Mesodermal cell (in vitro differentiated cells): ENCODE measurements at regions not wholly inside any gene's neighbourhood (a gene's known extent, or its start where the extent isn't known, plus 50 kb on each side); places are given as distances from the start of the nearest gene placed in this dataset.
"Not testable (repeated sequence)": the region's sequence is repeated elsewhere in the genome, so short reads cannot be mapped to it uniquely, and the experiment has no call there.

Experiments
- H3K27ac ChIP-seq: 2 replicates; pipeline ENCODE4 v1.7.0; 2013; ENCODE audit warnings: mild to moderate bottlenecking, low read depth, low read length, moderate library complexity; ENCODE audit not compliant: severe bottlenecking
- H3K36me3 ChIP-seq: 2 replicates; pipeline ENCODE4 v1.7.1; 2013; ENCODE audit warnings: mild to moderate bottlenecking, low read length, moderate library complexity; ENCODE audit not compliant: control insufficient read depth, insufficient read depth
- H3K4me1 ChIP-seq: one replicate; pipeline ENCODE4 v1.7.1; 2013; ENCODE audit warnings: mild to moderate bottlenecking, low read length; ENCODE audit not compliant: insufficient read depth, control insufficient read depth, poor library complexity, severe bottlenecking
- H3K4me3 ChIP-seq: 2 replicates; pipeline ENCODE4 v1.7.0; 2013; ENCODE audit warnings: low read length, control low read depth, mild to moderate bottlenecking; ENCODE audit not compliant: insufficient read depth, poor library complexity, severe bottlenecking; ENCODE audit errors: extremely low read depth
- H3K9me3 ChIP-seq: 2 replicates; pipeline ENCODE4 v1.7.1; 2013; ENCODE audit warnings: mild to moderate bottlenecking, low read length, moderate library complexity; ENCODE audit not compliant: control insufficient read depth
- WGBS, 2 experiments: methylation state at CpG; one replicate each; pipeline ENCODE4 v1.1.5; 2013; ENCODE audit warnings: missing lambda C conversion rate in 2 of 2; ENCODE audit not compliant: insufficient coverage in 2 of 2; 5-methylcytosine and 5-hydroxymethylcytosine counted together

GRCh38 chr5:17755406-17755805 is 121.1 kb downstream of the TAF11L14 start:
- H3K27ac ChIP-seq, H3K9me3 ChIP-seq, H3K4me1 ChIP-seq, H3K4me3 ChIP-seq, H3K36me3 ChIP-seq: not testable (repeated sequence)
- 80 to 95% methylated on average over 5 to 10 of the region's 12 CpGs for WGBS, 2 experiments

GRCh38 chr5:17761326-17761725 is 127.1 kb downstream of the TAF11L14 start:
- Histone ChIP-seq H3K27ac (no peak overlapping the region), H3K4me1 (no peaks in the 10 kb centered on the region), H3K36me3 (no peaks in the 10 kb centered on the region), H3K9me3 (no peaks in the 10 kb centered on the region), H3K4me3 (no peak overlapping the region)
- WGBS, 2 experiments: 90 to 100% methylated on average over 2 of the region's 4 CpGs

- H3K27ac ChIP-seq: no peak overlapping the region
- no peaks in the 10 kb centered on the region for H3K9me3 ChIP-seq
- H3K4me3 ChIP-seq: no peak overlapping the region
- H3K4me1 ChIP-seq: no peaks in the 10 kb centered on the region
- no peaks in the 10 kb centered on the region for H3K36me3 ChIP-seq
- WGBS, 2 experiments: 80 to 83% methylated on average over 1 of the region's 1 CpG
Measured at GRCh38 chr5:17763301-17763700, 129.0 kb downstream of the TAF11L14 start.

- H3K36me3 ChIP-seq: no peaks in the 10 kb centered on the region
- no peak overlapping the region for H3K4me3 ChIP-seq
- no peaks in the 10 kb centered on the region for H3K9me3 ChIP-seq
- no peaks in the 10 kb centered on the region for H3K4me1 ChIP-seq
- H3K27ac ChIP-seq: no peak overlapping the region
- 90% methylated on average over 2 of the region's 2 CpGs; no CpG with 5 or more reads in 1 of the 2 experiments for WGBS, 2 experiments
Measured at GRCh38 chr5:17766031-17766430, 131.8 kb downstream of the TAF11L14 start.

GRCh38 chr5:17769277-17769676 is 135.0 kb downstream of the TAF11L14 start:
- Histone ChIP-seq H3K4me1 (no peaks in the 10 kb centered on the region), H3K27ac (no peak overlapping the region), H3K36me3 (no peaks in the 10 kb centered on the region), H3K4me3 (no peak overlapping the region), H3K9me3 (no peaks in the 10 kb centered on the region)
- WGBS, 2 experiments: no CpG with 5 or more reads among the region's 3 CpGs

- WGBS, 2 experiments: 84 to 94% methylated on average over 3 to 6 of the region's 6 CpGs
- no peak overlapping the region for H3K27ac ChIP-seq
- H3K9me3 ChIP-seq: no peaks in the 10 kb centered on the region
Measured at GRCh38 chr5:17772232-17772631, 138.0 kb downstream of the TAF11L14 start.

GRCh38 chr5:17785774-17786173 is 151.5 kb downstream of the TAF11L14 start:
- Histone ChIP-seq H3K27ac (no peak overlapping the region), H3K4me1 (no peaks in the 10 kb centered on the region), H3K36me3 (no peaks in the 10 kb centered on the region), H3K9me3 (no peaks in the 10 kb centered on the region), H3K4me3 (no peak overlapping the region)
- WGBS, 2 experiments: no CpG with 5 or more reads among the region's 1 CpG

More at GRCh38 chr5:17772232-17772631, 138.0 kb downstream of the TAF11L14 start:
- Histone ChIP-seq H3K36me3 (no peaks in the 10 kb centered on the region), H3K4me1 (no peaks in the 10 kb centered on the region), H3K4me3 (no peak overlapping the region)

GRCh38 chr5:17788351-17788750 is 154.1 kb downstream of the TAF11L14 start:
- no peaks in the 10 kb centered on the region for H3K36me3 ChIP-seq
- H3K4me1 ChIP-seq: no peaks in the 10 kb centered on the region
- H3K4me3 ChIP-seq: no peak overlapping the region
- H3K27ac ChIP-seq: no peak overlapping the region
- no peaks in the 10 kb centered on the region for H3K9me3 ChIP-seq

- 84 to 86% methylated on average over 3 of the region's 3 CpGs for WGBS, 2 experiments
- H3K4me1 ChIP-seq: no peaks in the 10 kb centered on the region
- H3K4me3 ChIP-seq: no peak overlapping the region
- no peaks in the 10 kb centered on the region for H3K9me3 ChIP-seq
- H3K36me3 ChIP-seq: no peaks in the 10 kb centered on the region
- no peak overlapping the region for H3K27ac ChIP-seq
Measured at GRCh38 chr5:17794201-17794600, 159.9 kb downstream of the TAF11L14 start.

GRCh38 chr5:17794815-17795214 is 160.6 kb downstream of the TAF11L14 start:
- Histone ChIP-seq H3K36me3 (no peaks in the 10 kb centered on the region), H3K4me3 (no peak overlapping the region), H3K27ac (no peak overlapping the region), H3K4me1 (no peaks in the 10 kb centered on the region), H3K9me3 (no peaks in the 10 kb centered on the region)
- 100% methylated on average over 2 of the region's 2 CpGs; no CpG with 5 or more reads in 1 of the 2 experiments for WGBS, 2 experiments

GRCh38 chr5:17796142-17796541 is 161.9 kb downstream of the TAF11L14 start:
- no peak overlapping the region for H3K27ac ChIP-seq
- H3K4me1 ChIP-seq: no peaks in the 10 kb centered on the region
- no peak overlapping the region for H3K4me3 ChIP-seq
- WGBS, 2 experiments: 78 to 94% methylated on average over 1 to 2 of the region's 5 CpGs
- H3K36me3 ChIP-seq: no peaks in the 10 kb centered on the region
- no peaks in the 10 kb centered on the region for H3K9me3 ChIP-seq
